Smooth muscle cell (in vitro differentiated cells): ENCODE measurements at regions not wholly inside any gene's neighbourhood (a gene's known extent, or its start where the extent isn't known, plus 50 kb on each side); places are given as distances from the start of the nearest gene placed in this dataset.

Experiments used
- DNase-seq: peaks from one replicate; lab custom pipeline; 2025; ENCODE audit not compliant: unreplicated experiment; lab: John Stamatoyannopoulos, UW
- H2AFZ ChIP-seq: fragments of 200-600 bp; sonication (generic); 2 replicates; pipeline ENCODE4 v1.6.0; 2016; ENCODE audit warnings: antibody characterized with exemption, low read depth, mild to moderate bottlenecking
- H3F3A ChIP-seq: fragments of 200-600 bp; sonication (generic); 2 replicates; pipeline ENCODE4 v1.6.0; 2017; ENCODE audit warnings: antibody characterized with exemption, low read depth
- H3K27ac ChIP-seq: fragments of 200-600 bp; sonication (generic); 2 replicates; pipeline ENCODE4 v1.5.1; 2016; ENCODE audit warnings: low read depth, mild to moderate bottlenecking
- H3K27me3 ChIP-seq: fragments of 200-600 bp; sonication (generic); 2 replicates; pipeline ENCODE4 v1.6.1; 2016; ENCODE audit warnings: low read depth, mild to moderate bottlenecking
- H3K36me3 ChIP-seq: fragments of 200-600 bp; sonication (generic); 2 replicates; pipeline ENCODE4 v1.5.1; 2016; ENCODE audit warnings: low read depth
- H3K4me1 ChIP-seq: fragments of 200-600 bp; sonication (generic); 2 replicates; pipeline ENCODE4 v1.5.1; 2016; ENCODE audit warnings: low read depth
- H3K4me2 ChIP-seq: fragments of 200-600 bp; sonication (generic); 2 replicates; pipeline ENCODE4 v1.6.0; 2016; ENCODE audit warnings: mild to moderate bottlenecking
- H3K4me3 ChIP-seq: fragments of 200-600 bp; sonication (generic); 2 replicates; pipeline ENCODE4 v1.5.1; 2016; ENCODE audit warnings: mild to moderate bottlenecking
- H3K79me2 ChIP-seq: fragments of 200-600 bp; sonication (generic); 2 replicates; pipeline ENCODE4 v1.6.0; 2016; ENCODE audit warnings: low read depth, mild to moderate bottlenecking
- H3K9ac ChIP-seq: fragments of 200-600 bp; sonication (generic); 2 replicates; pipeline ENCODE4 v1.6.0; 2016; ENCODE audit warnings: low read depth
- H3K9me3 ChIP-seq: fragments of 200-600 bp; sonication (generic); replicated peaks from 2 replicates; pipeline ENCODE4 v1.5.1; 2016; ENCODE audit warnings: low read depth
- H4K20me1 ChIP-seq: fragments of 200-600 bp; sonication (generic); 2 replicates; pipeline ENCODE4 v1.6.0; 2016; ENCODE audit warnings: low read depth
- CTCF ChIP-seq: fragments of 200-600 bp; sonication (generic); IDR thresholded peaks from 2 replicates; pipeline ENCODE4 v1.5.1; 2017; ENCODE audit warnings: borderline replicate concordance, mild to moderate bottlenecking, antibody characterized with exemption; ENCODE audit not compliant: insufficient read depth, poor library complexity, severe bottlenecking
- WGBS: methylation state at CpG from one replicate; pipeline ENCODE4 v1.1.7; 2016; ENCODE audit warnings: low lambda C conversion rate; 5-methylcytosine and 5-hydroxymethylcytosine counted together

DNA sequence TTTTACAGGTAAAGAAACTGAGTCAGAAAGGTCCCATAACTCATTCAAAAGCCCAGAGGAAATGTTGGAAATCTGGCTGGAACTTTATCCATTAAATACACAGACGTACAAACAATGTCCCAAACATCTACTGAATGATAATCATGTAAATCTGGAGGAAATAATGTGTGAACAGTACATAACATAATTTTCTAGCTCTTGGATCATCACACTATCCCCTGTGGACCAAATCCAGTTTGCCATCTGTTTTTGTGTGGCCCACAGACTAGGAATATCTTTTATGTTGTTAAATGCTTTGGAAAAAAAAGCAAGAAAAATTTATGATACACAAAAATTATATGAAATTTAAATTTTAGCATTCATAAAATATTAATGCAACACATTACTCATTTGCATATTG, 389.9 kb upstream of the SOX9 start:
- no peak overlapping the region for H3K27ac ChIP-seq
- no peak for TF ChIP-seq CTCF
- no peaks in the 10 kb centered on the region for H4K20me1 ChIP-seq
- H3K4me3 ChIP-seq: no peak overlapping the region
- WGBS: 94% methylated on average over 1 of the region's 1 CpG
- no peak overlapping the region for H3K9ac ChIP-seq
- no peak for DNase-seq
- H3K36me3 ChIP-seq: no peaks in the 10 kb centered on the region
- H2AFZ ChIP-seq: no peak overlapping the region
- H3K4me1 ChIP-seq: no peaks in the 10 kb centered on the region
- no peaks in the 10 kb centered on the region for H3F3A ChIP-seq
- no peaks in the 10 kb centered on the region for H3K9me3 ChIP-seq
- H3K4me2 ChIP-seq: no peak overlapping the region
- H3K79me2 ChIP-seq: no peaks in the 10 kb centered on the region
- no peaks in the 10 kb centered on the region for H3K27me3 ChIP-seq

DNA sequence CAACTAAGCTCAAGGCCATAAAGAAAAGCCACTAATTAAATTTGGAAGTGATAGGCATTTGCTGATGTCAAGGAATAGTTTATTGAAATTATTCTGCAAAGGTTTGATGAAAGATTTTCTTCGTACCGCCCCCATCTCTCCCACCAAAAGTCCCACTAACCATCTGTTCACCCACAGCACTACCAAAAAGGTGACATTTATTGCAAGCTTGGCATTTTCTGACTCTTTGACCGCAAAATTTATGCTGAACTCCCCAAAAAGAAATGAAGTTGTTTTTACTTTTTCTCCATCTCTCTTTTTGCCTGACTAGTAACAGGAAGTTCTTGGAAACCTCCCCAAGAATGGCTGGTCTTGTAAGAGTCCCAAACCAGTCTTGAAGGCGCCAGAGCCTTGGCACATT, 384.9 kb upstream of the SOX9 start:
- no peak overlapping the region for H2AFZ ChIP-seq
- TF ChIP-seq CTCF: no peak
- H3K27ac ChIP-seq: no peak overlapping the region
- no peaks in the 10 kb centered on the region for H4K20me1 ChIP-seq
- H3K9ac ChIP-seq: no peak overlapping the region
- no peak overlapping the region for H3K4me2 ChIP-seq
- no peak overlapping the region for H3K4me3 ChIP-seq
- no peaks in the 10 kb centered on the region for H3K4me1 ChIP-seq
- H3F3A ChIP-seq: peaks cover 3% of the 10 kb centered on the region
- H3K9me3 ChIP-seq: no peaks in the 10 kb centered on the region
- no peaks in the 10 kb centered on the region for H3K27me3 ChIP-seq
- no peaks in the 10 kb centered on the region for H3K36me3 ChIP-seq
- no peaks in the 10 kb centered on the region for H3K79me2 ChIP-seq
- no peak for DNase-seq
- WGBS: 97% methylated on average over 4 of the region's 4 CpGs

GRCh38 chr17:71740866-71741265, 380.0 kb upstream of the SOX9 start:
- no peak overlapping the region for H3K27ac ChIP-seq
- no peak overlapping the region for H2AFZ ChIP-seq
- H3K4me1 ChIP-seq: no peaks in the 10 kb centered on the region
- no peak for TF ChIP-seq CTCF
- H4K20me1 ChIP-seq: no peaks in the 10 kb centered on the region
- no peak overlapping the region for H3K4me3 ChIP-seq
- H3F3A ChIP-seq: peaks cover 3% of the 10 kb centered on the region
- no peaks in the 10 kb centered on the region for H3K27me3 ChIP-seq
- no peak overlapping the region for H3K4me2 ChIP-seq
- DNase-seq: no peak
- H3K79me2 ChIP-seq: no peaks in the 10 kb centered on the region
- 96% methylated on average over 3 of the region's 3 CpGs for WGBS
- no peak overlapping the region for H3K9ac ChIP-seq
- no peaks in the 10 kb centered on the region for H3K36me3 ChIP-seq
- H3K9me3 ChIP-seq: no peaks in the 10 kb centered on the region

- DNase-seq: no peak
- no peak for TF ChIP-seq CTCF
- Histone ChIP-seq H3K9ac (no peak overlapping the region), H3K4me2 (no peak overlapping the region), H2AFZ (no peak overlapping the region), H3K9me3 (no peaks in the 10 kb centered on the region), H3K36me3 (no peaks in the 10 kb centered on the region), H3K4me3 (no peak overlapping the region), H3F3A (no peaks in the 10 kb centered on the region), H4K20me1 (no peaks in the 10 kb centered on the region), H3K79me2 (no peaks in the 10 kb centered on the region), H3K4me1 (no peaks in the 10 kb centered on the region), H3K27ac (no peak overlapping the region), H3K27me3 (no peaks in the 10 kb centered on the region)
Measured at GRCh38 chr17:71741836-71742235, 379.0 kb upstream of the SOX9 start.
